Type B pancreatic cell (in vitro differentiated cells): ENCODE measurements at regions not wholly inside any gene's neighbourhood (a gene's known extent, or its start where the extent isn't known, plus 50 kb on each side); places are given as distances from the start of the nearest gene placed in this dataset.

Experiments
- DNase-seq: peaks from one replicate; pipeline ENCODE4 v3.0.0; 2021; ENCODE audit warnings: mixed read lengths; ENCODE audit not compliant: unreplicated experiment; ENCODE audit errors: extremely low spot score
- H3K27ac Mint-ChIP-seq: 2 replicates; pipeline ENCODE4 v1.8.0; 2021; ENCODE audit warnings: mild to moderate bottlenecking, mixed read lengths
- H3K27me3 Mint-ChIP-seq: 2 replicates; pipeline ENCODE4 v1.8.0; 2021; ENCODE audit warnings: mixed read lengths
- H3K36me3 Mint-ChIP-seq: 2 replicates; pipeline ENCODE4 v1.8.0; 2021; ENCODE audit warnings: mixed read lengths
- H3K4me1 Mint-ChIP-seq: one replicate; pipeline ENCODE4 v1.8.0; 2021; ENCODE audit warnings: mixed read lengths; ENCODE audit not compliant: unreplicated experiment
- H3K4me3 Mint-ChIP-seq: 2 replicates; pipeline ENCODE4 v1.8.0; 2021; ENCODE audit warnings: mild to moderate bottlenecking, mixed read lengths
- H3K9me3 Mint-ChIP-seq: 2 replicates; pipeline ENCODE4 v1.8.0; 2021; ENCODE audit warnings: mixed read lengths
- TF ChIP-seq, protein P1 (sequence below): fragments of 200-600 bp; sonication (generic); conservative IDR thresholded peaks from 2 replicates; pipeline ENCODE4 v1.5.0; 2021; ENCODE audit warnings: antibody characterized with exemption, mild to moderate bottlenecking

DNA sequence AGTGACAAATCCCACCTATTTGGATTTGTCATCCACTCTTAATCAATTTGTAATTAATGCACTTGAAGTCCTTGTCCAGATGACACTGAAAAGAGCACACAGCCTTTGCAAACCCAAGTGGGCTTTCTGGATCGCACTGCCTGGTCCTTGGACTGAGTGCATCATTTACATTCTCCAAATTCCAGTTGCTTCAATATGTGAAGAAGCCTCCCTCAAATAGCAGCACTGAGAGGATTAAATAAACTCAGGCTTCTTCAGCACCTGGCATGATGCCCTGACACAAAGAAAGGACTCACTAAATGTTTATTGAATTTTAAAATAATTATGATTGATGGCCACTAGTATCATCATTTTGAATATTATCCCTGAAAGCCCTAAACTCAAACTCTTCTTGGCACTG is 496.5 kb downstream of the VRK1 start:
- Mint-ChIP-seq H3K36me3 (no peaks in the 10 kb centered on the region), H3K27ac (no peak overlapping the region), H3K4me3 (no peak overlapping the region), H3K4me1 (peaks cover 3% of the 10 kb centered on the region), H3K9me3 (no peaks in the 10 kb centered on the region), H3K27me3 (peaks cover 57% of the 10 kb centered on the region)
- no peak for DNase-seq
- TF ChIP-seq, protein P1, sequence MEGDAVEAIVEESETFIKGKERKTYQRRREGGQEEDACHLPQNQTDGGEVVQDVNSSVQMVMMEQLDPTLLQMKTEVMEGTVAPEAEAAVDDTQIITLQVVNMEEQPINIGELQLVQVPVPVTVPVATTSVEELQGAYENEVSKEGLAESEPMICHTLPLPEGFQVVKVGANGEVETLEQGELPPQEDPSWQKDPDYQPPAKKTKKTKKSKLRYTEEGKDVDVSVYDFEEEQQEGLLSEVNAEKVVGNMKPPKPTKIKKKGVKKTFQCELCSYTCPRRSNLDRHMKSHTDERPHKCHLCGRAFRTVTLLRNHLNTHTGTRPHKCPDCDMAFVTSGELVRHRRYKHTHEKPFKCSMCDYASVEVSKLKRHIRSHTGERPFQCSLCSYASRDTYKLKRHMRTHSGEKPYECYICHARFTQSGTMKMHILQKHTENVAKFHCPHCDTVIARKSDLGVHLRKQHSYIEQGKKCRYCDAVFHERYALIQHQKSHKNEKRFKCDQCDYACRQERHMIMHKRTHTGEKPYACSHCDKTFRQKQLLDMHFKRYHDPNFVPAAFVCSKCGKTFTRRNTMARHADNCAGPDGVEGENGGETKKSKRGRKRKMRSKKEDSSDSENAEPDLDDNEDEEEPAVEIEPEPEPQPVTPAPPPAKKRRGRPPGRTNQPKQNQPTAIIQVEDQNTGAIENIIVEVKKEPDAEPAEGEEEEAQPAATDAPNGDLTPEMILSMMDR = no peak

DNA sequence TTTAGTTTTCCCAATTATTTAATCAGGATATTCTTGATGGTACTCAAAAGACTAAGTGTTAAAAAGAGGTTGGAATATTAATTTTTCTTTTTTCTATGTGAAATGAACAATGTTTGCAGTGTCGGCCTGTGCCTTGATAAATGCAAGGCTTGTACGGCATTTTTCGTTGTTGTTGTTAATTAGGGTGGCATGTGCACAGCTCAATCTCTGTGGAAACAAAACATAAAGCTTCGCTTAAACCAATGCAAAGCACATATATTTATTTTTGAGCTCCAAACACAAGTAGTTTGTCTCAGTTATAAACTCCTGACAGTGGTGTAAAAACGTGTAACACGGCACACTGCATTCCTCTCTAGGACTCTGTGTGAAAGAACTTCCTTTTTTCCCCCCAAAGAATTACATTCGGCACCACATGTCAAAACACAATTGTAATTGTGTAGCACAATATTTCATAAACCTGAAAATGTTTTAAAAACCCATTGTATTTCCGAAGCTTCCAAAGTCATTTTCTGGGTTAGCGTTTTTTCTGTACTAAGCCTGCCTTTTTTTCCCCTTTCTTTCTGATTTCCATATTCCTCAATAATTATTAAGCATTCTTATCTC is 498.0 kb downstream of the VRK1 start:
- TF ChIP-seq, protein P1 = no peak
- Mint-ChIP-seq H3K36me3 (no peaks in the 10 kb centered on the region), H3K4me3 (no peak overlapping the region), H3K27me3 (peaks cover 57% of the 10 kb centered on the region), H3K9me3 (no peaks in the 10 kb centered on the region), H3K27ac (no peak overlapping the region), H3K4me1 (peaks cover 3% of the 10 kb centered on the region)
- no peak for DNase-seq

DNA sequence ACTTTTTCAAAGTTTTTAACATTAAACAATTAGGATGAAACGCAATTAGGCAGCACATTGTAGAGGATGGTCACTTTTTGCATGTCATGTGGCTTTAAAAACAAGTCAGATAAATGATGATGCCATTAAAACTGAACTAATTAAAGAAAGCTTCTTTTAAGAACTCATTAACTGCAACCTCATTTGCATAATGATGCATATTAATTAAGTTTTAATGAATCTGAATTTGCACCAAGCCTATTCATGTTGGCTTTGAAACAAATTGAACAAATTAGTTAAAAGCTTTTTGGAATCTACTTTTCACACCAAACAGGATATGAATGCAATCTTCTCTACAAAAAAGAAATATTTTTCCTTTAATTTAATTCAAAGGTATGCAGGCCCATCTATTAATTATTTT is 499.0 kb downstream of the VRK1 start:
- Mint-ChIP-seq H3K9me3 (no peaks in the 10 kb centered on the region), H3K4me3 (no peak overlapping the region), H3K27ac (no peak overlapping the region), H3K36me3 (no peaks in the 10 kb centered on the region), H3K27me3 (peaks cover 61% of the 10 kb centered on the region), H3K4me1 (peaks cover 3% of the 10 kb centered on the region)
- DNase-seq = no peak
- TF ChIP-seq, protein P1 = no peak

DNA sequence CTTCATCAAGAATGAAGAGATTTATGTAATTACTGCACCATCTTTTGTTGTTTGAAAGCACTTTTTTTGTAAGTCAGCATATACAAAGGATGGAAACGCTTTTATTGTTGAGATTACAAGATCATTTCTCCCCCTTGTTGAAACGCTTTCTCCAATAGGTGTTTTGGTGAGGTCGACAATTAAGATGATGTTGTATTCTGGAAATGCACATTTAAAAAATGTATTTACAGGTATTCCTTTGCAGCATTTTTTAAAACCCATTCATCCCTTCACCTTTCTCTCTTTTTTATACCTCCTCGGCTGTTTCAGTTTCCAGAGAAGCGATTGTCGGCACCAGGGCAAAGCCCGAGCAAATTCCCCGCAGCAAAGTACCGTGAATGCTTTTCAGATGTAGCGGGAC is 499.9 kb downstream of the VRK1 start:
- TF ChIP-seq, protein P1 = no peak
- Mint-ChIP-seq H3K27me3 (peaks cover 56% of the 10 kb centered on the region), H3K36me3 (no peaks in the 10 kb centered on the region), H3K4me1 (peaks cover 3% of the 10 kb centered on the region), H3K27ac (no peak overlapping the region), H3K9me3 (no peaks in the 10 kb centered on the region), H3K4me3 (no peak overlapping the region)
- DNase-seq = no peak

DNA sequence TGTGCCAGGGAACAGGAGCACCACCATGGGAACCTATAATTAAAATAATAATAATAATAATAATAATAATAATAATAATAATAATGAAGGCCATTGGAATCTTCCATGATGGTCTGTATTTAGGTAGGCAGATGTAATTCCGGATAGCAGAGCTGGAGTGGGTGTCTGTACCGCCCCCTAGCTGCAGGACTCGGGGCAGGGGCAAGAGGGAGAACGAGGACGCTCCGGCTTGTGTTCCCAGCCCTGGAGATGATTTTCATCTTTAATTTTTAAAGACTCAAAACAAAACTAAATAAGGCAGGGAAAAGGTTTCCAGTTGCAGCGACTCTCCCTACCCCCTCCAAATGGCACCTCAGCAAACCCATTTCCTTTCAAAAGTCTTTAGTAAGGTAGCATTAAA is 501.1 kb downstream of the VRK1 start:
- TF ChIP-seq, protein P1 = peak; percentile 51
- Mint-ChIP-seq H3K27me3 (peaks cover 45% of the 10 kb centered on the region), H3K36me3 (no peaks in the 10 kb centered on the region), H3K27ac (no peak overlapping the region), H3K4me3 (no peak overlapping the region), H3K4me1 (peaks cover 3% of the 10 kb centered on the region), H3K9me3 (no peaks in the 10 kb centered on the region)
- no peak for DNase-seq

DNA sequence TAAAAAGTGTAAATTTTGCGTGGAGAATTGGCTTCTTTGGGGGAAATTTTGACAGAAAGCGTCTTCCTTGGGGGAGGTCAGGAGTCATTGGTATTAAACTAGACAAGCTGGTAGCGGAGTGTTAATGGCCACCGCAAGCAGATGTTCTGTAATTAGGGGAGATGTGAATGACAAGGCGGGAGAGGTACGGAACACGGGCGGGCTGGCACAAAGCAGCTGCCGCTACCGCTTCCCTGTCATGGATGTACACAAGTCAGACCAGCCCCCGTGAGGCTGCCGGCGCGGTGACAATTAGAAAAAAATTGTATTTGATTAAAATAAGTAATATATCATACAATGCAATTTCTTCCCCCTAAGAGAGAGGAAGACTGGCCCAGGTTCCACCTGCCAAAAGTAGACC is 501.6 kb downstream of the VRK1 start:
- peaks cover 3% of the 10 kb centered on the region for H3K4me1 Mint-ChIP-seq

More for the DNA sequence above, 501.6 kb downstream of the VRK1 start:
- H3K36me3 Mint-ChIP-seq = no peaks in the 10 kb centered on the region
- no peak for DNase-seq
- no peak overlapping the region for H3K27ac Mint-ChIP-seq
- H3K27me3 Mint-ChIP-seq = peaks cover 42% of the 10 kb centered on the region
- TF ChIP-seq, protein P1 = no peak
- H3K9me3 Mint-ChIP-seq = no peaks in the 10 kb centered on the region
- no peak overlapping the region for H3K4me3 Mint-ChIP-seq
